GM18861 (cell line): ENCODE measurements at regions not wholly inside any gene's neighbourhood (a gene's known extent, or its start where the extent isn't known, plus 50 kb on each side); places are given as distances from the start of the nearest gene placed in this dataset.

Experiments
- ATAC-seq: cut with Tn5 transposase; IDR thresholded peaks from one replicate; pipeline ENCODE4 v1.9.1; 2021; ENCODE audit not compliant: unreplicated experiment

DNA sequence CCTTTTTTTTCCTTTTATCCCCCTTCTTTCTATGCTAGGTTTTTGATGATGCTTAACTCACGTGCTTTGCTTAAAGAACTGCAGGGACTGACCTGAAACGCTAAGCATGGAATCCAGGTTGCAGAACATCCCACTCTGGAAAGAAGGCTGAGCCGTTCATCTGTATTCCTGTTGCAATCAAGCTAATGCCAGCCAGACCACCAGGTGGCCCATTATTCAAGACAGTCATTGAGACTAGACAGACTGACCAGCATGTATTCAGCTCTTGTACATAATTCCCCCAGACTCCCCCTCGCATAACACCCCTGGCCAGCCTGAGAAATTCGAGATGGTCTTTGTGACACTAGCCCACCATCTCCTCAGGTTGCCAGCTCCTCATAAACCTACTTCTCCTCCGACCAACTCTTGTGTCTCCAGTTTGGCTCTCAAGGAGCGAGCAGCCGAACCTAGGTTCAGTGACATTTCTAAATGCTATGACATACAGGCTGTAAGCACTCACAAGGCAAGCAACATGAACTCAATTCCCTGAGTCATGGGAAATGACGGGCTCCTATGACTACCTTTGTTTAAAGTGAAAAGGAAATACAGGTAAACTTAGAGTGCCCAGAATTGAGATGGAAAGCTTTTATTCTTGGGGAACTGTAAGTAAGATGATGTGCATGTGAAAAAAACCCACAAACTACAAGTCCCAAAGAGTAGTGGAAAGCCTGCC lies 309.3 kb upstream of the CDYL start:
- no peak for ATAC-seq

DNA sequence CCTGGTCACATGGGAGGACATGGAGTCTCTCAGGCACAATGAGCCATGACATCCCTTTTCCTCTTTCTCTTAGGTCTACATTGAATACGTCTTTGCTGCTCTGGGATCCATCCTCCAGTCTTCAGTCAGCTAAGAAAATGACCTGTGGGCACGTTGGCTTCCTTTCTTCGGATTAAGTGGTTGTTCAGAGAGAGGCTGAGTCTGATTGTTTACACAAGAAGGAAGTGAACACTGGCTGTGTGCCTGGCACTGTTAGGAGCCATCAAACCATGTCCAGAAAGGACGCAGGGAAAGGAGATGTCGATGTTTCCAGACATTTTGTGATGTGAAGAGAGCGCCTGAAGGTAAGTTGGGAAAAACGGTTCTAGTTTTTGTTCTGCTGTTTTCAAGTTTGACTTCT lies 309.9 kb upstream of the CDYL start:
- ATAC-seq, result no peak

DNA sequence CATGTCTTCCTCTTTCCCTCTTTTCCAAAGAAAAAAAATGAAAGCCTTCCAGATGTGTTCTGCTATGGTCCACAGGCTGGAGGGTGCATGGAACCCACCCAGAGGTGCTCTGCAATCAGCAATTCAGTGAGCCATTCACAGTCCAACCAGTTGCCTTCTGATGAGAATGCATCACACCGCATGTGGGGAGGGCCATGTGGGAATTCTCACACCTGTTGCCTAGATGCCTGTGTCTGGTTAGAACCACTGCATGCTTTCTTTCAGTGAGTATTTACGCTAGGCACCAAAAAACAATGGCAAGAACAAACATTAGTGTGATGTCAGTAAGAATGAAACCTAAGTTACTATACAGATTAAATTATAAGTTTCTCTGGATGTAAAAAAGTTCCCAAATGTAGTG lies 311.6 kb upstream of the CDYL start:
- ATAC-seq, result no peak

DNA sequence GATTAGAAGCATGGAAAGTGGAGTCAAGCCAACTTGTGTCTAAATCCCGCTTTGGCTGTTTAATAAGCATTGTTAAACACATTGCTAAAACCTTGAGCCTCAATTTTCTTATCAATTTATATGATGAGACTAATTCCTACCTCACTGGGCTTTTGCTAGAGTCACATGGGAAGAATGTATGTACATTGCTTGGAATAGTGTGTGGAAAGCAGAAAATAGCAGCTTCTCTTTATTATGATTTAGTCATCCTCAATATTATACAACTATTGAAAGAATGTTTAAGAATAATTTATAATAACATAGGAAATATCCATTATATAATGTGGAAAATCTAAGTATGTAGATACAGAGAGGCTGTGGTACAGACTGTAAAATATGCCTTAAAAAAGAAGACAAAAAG lies 313.0 kb upstream of the CDYL start:
- no peak for ATAC-seq

DNA sequence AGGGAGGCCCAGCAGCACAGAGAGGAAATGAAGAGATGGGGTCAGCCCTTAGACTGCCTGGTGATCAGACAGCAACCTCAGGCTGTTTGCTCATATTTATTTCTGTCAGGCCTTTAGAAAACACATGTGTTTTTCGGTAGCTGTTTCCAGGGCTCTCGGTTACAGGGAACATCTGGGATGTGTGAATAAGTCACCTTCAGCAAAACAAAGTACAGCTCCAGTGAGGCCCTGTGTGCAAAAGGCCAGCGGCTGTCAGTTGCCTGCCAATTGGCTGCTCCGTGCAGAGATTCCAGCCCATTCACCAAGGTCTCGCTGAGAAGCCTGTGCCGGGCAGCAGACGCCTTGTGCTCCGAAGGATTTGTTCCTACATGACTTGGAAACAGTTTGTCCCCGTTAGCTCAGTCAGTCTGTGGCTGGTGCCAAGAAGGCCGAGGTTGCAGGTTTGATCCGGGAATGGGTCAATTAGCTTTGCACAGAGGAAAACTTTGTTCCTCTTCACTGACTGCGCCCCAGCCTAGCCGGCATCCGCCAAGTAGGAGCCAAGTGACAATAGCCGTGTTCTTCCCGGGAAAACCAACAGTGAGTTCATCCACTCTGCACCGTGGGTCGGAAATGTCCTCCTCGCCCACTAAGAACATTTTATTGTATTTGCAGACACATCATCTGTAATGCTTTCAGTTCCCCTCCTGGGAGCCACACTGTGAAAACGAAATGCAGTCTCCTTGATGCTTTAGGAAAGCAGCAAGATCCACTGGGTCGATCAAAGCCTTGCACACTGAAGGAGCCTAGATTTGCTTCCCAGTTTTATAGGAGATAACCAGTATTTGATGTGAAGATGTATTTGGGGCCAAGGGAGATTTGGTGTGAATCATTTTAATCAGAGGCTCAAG lies 315.4 kb upstream of the CDYL start:
- no peak for ATAC-seq

DNA sequence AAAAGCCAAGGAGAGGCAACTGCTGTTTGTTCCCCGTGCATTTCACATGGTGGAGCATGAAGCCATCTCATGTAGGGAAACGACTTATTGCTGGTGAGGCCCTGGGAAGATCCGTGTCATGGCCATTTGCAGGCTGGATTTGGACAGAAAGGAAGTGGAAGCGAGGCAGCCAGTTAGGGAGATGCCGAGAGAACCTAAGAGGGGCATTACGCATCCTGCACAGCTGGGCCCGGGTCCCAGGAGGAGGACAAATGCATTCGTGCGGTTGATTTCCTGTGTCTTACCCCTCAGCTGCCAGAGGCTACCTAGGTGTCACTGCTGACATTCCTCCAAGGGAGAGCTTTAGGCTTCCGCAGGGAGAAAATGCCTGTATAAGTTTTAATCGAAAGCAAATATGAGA lies 316.2 kb upstream of the CDYL start:
- ATAC-seq, result no peak

DNA sequence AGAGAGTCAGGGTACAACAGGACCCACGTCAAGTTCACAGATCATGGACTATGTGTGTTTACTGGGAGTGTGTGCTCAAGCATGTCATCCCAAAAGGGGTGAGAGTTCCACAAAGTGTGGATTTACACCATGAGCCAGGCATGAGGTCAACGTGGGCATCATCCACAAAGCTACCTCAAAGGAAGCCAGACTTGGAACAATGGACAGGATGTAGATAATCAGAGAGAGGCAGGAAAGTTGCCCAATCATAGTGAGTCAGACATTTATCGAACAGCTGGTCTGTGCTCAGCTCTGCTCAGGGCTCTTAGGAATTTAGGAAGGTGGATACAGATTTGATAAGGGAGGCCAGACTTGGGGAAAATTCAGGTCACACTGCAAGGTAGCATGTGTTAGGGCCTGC lies 317.2 kb upstream of the CDYL start:
- ATAC-seq, result no peak

DNA sequence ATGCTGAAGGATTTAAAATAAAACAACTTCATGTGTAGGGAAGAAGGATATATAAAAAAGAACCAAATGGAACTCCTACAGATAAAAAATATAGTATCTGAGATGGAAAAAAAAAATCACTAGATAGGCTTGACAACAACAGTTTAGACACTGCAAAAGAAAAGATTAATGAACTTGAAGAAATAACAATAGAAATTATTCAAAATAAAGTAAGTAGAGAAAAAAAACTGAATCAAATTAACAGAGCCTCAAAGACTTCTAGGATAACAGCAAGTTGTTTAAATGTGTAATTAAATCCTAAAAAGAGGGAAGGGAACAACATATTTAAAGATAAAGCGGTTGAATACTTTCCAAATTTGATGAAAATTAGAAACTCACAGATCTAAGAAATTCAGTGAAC lies 316.3 kb upstream of the ECI2 start:
- no peak for ATAC-seq

DNA sequence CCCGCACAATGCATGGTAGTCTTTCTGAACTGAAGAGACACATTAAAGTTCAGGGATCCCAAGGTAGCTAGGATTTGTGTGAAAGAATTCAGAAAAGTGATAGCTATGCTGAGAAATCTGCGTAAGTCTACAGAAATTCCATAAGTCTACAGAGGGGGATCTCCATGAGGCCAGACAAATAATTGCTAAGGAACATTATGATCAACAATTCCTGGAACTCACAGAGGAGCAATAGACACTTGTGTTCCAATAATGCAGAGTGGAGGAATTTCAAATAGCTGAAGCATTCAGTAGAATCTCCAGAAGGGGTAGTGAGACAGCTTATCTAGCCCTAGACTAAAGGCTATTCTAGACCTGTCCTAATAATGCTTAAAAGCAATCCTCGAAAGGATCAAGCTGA lies 315.7 kb upstream of the ECI2 start:
- no peak for ATAC-seq

DNA sequence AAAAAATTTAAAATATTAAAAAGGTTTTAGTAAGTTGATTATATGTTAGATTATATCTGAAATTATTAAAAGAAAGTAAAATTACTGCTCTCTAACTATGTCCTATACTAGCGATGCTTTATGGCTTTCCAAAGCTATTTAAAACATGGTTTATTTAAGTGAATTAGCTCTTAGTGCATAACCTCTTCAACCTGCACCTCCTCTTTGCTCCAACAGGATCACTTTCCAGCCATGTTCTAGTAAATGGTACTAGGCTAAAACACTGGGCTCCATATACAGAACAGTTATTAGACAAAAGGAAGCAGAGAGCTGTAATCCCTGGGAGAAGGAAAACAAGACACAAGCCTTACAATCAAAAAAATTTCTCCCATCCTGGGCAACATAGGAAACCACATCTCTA lies 314.9 kb upstream of the ECI2 start:
- ATAC-seq, result no peak

DNA sequence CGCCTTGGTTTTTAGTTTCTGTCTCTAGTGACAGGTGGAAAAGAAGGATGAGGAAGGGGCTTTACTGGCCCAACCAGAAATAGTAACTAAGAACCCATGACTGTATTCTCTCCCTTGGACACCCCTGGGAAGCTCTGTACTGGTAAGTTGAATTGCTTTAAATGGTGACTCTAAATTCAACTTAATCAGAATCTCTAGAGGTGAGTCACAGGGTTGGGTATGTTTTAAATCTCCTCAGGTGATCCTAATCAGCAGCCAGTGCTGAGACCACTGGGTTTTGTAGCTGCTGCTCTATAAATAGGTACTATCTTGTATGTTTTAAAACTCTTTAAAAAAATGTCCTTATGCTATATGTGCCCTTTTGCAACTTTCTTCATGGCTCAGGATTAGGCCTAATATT lies 314.0 kb upstream of the ECI2 start:
- ATAC-seq, result no peak

DNA sequence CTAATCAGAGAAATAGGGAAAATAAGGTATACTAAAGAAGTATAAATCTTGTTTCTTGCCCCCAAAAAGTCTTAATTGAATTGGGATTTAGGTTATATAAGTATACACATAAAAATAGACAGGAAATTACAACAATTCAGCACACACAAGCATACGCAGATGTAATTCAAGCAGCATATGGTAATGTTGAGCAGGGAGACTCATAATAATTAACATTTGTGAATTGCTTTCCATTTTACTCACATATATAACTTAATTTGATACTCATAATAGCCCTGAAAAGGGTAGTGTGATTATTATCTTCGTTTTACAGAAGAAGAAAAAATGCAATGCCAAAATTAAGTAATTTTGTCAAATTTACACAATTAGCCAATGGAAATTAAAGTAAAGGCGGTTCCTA lies 313.5 kb upstream of the ECI2 start:
- ATAC-seq, result no peak

DNA sequence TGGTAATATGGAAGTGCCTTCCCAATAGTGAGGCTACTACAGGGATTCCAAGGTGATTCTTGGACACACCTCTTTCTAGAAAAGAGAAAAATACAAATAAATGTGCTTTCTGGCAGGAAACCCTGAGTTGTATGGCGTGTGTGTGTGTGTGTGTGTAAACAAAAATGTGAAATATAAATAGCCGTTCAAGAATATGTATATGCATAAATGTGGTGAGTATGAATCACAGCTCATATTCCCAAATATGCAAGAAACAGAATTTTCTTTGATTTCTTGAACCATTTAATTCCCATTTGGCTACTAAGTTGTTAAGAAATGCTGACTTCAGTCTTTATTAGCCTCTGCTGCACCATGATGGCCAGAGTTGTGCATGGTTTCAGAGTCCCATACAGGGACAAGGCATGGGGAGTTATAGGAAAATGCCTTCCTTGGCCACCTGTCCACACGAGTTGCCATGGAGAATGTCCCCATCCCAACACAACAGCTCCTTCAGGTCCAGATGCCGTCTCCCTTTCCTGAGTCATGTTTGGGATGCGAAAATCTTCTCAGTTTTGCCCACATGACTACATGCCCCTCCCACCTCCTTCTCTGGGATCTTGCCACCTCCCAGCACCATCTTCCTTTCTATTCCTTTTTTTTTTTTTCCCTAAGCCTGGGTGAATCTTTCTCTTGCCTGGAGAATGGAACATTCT lies 312.4 kb upstream of the ECI2 start:
- ATAC-seq, result no peak

DNA sequence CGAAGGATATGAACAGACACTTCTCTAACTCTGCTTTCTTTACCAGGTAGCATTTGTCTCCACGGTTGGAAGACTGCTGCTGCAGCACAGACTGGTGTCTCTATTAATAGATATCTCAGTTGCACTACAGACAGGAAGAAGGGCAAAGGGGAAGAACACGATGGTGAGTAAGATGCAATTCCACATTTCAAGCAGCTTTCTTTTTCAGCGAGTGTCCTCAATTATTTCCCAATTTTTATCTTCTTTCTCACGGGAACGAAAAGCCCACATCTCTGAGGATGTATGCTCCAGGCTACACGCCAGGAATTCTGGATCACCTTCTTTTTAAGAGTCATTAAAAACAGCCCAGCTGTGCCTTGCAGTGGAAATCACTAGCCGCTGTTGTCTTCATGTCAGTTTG lies 311.6 kb upstream of the ECI2 start:
- ATAC-seq, result no peak

DNA sequence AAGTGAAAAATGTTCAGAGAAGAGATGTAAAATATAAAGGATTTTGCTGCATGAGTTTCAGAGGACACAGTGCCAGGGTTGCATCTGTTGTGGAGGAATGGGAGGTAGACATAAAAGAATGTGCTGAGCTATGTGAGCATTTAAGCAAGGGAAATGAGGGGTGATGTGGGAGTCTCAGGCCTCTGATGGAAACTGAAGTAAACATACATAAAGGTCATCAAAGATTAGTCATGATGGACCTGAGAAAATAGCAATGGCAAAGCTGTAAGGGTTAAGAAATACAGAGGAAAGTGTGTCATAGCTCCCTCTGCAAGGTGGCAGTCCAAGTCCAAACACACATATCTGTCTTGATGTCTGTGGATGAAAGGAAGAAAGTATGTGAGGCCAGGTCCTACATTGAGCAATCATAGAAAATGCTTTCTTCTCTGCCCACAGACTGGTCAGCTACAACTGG lies 306.6 kb upstream of the ECI2 start:
- ATAC-seq, result no peak

DNA sequence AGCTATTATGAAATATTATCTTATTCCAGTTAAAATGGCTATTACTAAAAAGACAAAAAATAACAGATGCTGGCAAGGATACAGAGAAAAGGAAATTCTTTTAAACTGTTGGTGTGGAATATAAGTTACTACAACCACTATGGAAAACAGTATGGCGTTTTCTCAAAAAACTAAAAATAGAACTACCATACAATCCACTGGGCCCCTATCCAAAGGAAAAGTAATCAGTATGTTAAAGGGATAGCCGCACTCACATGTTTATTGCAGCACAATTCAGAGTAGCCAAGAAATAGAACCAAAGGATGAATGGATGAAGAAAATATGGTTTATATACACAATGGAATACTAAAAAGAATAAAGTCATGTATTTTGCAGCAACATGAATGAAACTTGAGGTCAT lies 303.8 kb upstream of the ECI2 start:
- no peak for ATAC-seq

DNA sequence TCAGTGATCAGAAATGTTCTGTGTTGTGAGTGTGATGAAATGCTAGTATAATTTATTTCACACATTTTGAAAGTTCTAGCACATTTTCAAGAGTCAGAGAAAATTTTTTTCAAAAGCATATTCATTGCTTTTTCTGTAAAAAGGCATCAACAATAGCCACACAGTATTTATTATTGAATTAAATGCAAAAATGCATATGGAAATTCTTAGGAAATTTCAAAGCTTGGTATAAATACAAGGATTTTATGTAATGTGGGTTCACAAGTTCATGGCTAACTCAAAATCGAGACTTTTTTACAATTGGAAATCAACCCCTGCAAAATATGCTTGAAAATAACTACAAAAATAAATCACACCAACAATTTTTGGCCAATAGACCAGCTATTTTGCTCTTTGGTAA lies 302.0 kb upstream of the ECI2 start:
- ATAC-seq, result no peak

DNA sequence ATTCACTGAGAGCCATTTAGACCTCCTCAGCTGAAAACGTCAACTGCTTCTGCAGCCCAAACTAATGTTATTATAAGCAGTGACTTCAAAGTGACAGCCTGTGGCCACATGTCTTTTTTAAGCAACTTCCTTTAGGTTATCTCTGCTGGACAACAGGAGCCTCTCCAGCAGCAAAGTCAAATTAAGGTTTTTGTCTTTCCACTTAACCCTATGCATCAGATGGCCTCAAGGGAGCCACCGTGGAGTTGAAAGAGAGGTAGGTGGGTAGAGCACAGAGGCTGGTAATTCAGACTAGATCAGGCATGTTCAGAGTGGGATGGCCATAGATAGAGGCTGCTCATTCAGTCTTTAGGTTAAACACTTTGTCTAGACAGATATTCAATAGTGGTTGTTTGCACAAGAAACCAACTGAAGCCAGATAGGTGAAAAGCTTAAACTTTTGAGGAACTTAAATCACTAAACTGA lies 300.6 kb upstream of the ECI2 start:
- no peak for ATAC-seq

DNA sequence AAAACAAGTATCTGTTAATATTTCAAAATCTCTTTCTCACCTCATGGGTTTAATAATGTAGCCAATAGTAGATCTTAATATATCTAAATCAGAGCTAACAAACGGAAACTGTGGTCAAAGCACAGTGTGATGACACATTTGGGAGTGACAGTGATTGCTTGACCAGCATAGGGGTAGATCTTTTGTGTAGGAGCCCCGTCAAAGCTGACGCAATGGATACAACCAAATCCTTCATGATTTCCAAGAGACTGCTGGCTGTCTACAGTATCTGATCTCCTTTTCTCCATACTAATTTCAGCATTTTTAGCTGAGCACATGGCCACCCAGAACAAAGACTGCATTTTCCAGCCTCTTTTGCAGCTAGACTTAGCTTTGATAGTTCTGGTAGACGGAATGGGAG lies 299.3 kb upstream of the ECI2 start:
- ATAC-seq, result no peak

DNA sequence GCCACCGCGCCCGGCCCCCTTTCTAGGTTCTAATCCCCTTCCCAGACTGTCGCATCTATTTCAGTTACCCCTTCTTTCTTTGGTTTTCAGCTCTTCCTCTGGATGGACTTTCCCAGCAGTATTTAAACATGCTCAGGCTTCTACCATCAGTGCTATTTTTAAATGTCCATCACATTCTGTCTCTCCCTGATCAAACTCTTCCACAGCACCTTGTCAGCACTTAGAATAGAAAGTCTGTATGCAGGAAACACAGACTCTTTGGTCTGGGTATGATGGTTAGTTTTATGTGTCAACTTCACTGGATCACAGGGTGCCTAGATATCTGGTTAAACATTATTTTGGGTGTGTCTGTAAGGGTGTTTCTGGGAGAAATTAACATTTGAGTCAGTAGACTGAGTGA lies 297.8 kb upstream of the ECI2 start:
- no peak for ATAC-seq

DNA sequence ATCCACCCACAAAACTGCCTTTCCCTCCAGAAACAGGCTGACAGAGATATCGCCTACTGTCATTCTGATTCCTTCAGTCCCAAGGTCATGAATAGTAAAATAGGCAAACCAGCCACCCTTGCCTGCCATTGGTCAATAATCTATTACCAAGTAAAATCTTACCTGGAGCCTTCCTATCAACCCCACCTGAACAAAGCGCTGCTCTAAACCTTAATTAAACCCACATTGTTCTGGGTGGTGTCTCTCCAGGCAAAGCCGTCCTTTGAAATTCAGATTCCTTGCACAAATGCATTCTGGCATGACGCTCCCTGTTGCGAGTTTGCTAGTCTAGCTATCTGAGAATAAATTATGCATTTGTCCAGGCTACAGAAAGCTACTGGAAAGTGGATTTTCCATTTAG lies 291.6 kb upstream of the ECI2 start:
- ATAC-seq, result no peak

DNA sequence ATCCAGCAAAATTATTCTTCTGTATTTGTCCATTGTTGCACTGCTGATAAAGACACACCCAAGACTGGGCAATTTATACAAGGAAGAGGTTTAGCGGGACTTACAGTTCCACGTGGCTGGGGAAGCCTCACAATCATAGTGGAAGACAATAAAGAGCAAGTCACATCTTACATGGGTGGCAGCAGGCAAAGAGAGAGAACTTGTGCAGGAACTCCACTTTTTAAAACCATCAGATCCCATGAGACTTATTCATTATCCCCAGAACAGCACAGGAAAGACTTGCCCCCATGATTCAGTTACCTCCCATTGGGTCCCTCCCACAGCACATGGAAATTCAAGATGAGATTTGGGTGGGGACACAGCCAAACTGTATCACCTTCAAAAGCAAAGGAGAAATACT lies 286.5 kb upstream of the ECI2 start:
- no peak for ATAC-seq
